ENCODE measurements at regions not wholly inside any gene's neighbourhood (a gene's known extent, or its start where the extent isn't known, plus 50 kb on each side); places are given as distances from the start of the nearest gene placed in this dataset.
"Not testable (repeated sequence)": the region's sequence is repeated elsewhere in the genome, so short reads cannot be mapped to it uniquely, and the experiment has no call there.

- no peak for DNase-seq (ENCODE audit: low spot score)
Observed at GRCh38 chr2:58357521-58357920, 116.4 kb upstream of the FANCL start.

GRCh38 chr2:58354230-58354629, 113.1 kb upstream of the FANCL start:
- DNase-seq (ENCODE audit: low spot score), result no peak

DNA sequence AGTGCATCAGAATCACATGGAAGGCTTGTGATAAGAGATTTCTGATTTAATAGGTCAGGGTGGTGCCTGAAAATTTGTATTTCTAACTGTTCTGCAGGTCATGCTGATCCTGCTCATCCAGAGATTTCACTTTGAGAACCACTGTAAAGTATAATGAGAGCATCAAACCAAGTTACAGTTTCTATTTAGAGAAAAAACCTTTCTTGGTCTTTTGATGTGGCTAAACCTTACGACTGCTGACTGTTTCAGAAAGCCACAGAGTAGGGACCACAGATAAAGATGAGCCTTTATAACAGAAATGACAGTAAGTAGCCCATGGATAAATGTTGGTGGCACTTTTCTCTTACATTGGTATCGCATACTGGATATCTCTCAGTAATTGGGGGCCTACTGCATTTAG, 109.4 kb upstream of the FANCL start:
- DNase-seq (ENCODE audit: low spot score), result peak; percentile 48

DNA sequence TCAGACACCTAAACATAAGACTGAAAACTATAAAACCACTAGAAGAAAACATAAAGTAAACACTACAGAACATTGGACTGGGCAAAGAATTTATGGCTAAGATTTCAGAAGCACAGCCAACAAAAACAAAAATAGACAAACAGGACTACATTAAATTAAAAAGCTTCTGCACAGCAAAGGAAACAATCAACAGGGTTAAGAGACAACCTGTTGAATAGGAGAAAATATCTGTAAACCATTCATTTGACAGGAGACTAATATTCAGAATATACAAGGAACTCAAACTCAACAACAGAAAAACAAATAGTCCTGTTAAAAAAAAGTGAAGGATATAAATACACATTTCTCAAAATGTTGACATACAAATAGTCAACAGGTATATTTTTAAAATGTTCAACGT, 106.7 kb upstream of the FANCL start:
- DNase-seq (ENCODE audit: low spot score), result no peak

GRCh38 chr2:58341047-58341446, 99.9 kb upstream of the FANCL start:
- DNase-seq (ENCODE audit: low spot score), result no peak

- no peak for DNase-seq (ENCODE audit: low spot score)
Observed at GRCh38 chr2:58339548-58340243, 98.6 kb upstream of the FANCL start.

GRCh38 chr2:58336416-58336815, 95.3 kb upstream of the FANCL start:
- DNase-seq (ENCODE audit: low spot score), result no peak

DNA sequence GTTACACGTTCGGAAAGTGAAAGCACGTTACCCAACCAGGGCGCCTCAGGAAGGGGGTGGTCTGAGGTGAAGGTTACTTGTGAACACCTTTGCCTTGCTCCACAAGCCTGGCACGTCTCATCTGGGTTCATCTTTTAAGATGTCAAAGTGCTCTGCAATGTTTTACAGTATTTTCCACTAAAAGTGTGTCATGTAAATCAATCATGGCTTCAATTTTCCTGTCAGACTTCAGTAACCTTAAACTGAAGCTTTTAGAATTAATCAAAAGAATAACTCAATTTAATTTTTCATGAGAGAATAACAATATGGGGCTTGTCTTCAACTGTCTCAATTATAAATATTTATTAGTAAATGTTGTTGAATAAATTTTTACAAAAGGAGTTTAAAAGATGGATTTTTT, 93.3 kb upstream of the FANCL start:
- no peak for DNase-seq (ENCODE audit: low spot score)

DNA sequence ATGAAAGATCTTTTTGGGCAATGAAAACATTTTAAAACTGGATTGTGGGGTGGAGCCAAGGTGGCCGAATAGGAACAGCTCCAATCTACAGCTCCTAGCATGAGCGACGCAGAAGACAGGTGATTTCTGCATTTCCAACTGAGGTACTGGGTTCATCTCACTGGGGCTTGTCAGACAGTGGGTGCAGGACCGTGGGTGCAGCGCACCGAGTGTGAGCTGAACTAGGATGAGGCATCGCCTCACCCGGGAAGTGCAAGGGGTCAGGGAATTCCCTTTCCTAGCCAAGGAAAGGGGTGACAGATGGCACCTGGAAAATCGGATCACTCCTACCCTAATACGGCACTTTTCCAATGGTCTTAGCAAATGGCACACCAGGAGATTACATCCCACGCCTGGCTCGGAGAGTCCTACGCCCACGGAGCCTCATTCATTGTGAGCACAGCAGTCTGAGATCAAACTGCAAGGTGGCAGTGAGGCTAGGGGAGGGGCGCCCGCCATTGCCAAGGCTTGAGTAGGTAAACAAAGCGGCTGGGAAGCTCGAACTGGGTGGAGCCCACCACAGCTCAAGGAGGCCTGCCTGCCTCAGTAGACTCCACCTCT, 84.3 kb upstream of the FANCL start:
- not testable (repeated sequence) for DNase-seq (ENCODE audit: low spot score)

DNA sequence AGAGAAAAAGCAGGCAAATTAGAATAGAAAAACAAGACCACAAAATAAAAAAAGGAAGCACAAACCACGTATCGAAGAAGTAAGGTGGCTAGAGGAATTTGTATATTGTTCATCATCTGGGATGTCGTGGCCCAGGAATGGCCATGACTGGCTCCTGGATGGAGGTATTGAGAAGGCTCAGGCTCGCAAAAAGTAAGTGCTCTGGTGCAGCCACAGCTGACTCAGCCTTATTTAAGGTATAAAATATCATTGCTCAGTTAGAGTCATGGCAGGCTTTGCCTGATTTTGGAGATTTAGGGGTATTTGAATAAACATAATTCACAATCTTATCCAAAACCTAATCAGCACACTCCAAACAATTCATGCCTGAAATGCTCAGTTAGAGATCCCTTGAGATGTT, 78.4 kb upstream of the FANCL start:
- no peak for DNase-seq (ENCODE audit: low spot score)

- DNase-seq (ENCODE audit: low spot score), result not testable (repeated sequence)
Observed at GRCh38 chr2:58318949-58319348, 77.8 kb upstream of the FANCL start.

DNA sequence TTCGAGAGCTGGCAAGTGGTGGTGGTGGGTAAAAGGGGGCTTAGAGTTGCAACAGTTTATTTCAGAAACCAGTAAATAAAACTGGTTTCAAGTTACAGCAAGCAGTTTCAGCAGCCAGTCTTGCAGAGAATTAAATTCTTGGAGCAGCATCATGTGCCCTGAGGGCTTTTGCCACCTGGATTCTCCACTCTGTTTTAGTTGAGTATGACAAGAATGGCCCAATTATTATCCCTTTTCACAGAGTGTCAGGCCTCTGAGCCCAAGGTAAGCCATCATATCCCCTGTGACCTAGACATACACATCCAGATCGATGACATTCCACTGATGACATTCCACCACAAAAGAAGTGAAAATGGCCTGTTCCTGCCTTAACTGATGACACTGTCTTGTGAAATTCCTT, 72.8 kb upstream of the FANCL start:
- no peak for DNase-seq (ENCODE audit: low spot score)

DNA sequence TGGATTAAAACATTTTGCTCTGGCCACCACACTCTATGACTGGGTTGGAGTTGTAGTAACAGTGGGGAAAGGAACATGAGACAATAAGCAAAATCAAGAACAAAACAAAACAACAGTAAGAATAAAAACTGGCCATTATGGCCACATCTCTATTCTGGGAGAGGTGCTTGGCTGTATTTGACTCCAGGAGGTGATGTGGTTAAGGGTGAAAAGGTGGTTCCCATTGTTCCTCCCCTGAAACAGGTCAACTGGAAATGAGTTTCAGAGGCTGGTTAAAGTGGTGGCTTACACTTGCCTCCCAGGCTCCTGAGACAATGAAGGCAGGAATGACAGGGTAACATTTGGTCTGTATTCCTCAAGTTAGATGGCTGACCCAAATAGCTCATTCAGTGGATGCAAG, 67.3 kb upstream of the FANCL start:
- DNase-seq (ENCODE audit: low spot score), result no peak

DNA sequence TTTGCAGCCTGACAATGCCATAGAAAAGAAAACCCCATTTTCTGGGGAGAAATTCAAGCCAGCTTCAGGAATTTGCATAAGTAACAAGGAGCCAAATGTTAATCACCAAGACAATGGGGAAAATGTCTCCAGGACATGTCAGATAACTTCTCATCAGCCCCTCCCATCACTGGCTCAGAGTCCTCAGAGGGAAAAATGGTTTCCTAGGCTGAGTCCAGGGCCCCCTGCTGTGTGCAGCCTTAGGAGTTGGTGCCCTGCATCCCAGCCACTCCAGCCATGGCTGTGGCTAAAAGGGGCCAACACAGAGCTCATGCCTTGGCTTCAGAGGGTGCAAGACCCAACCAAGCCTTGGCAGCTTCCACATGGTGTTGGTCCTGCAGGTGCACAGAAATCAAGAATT, 63.7 kb upstream of the FANCL start:
- DNase-seq (ENCODE audit: low spot score), result no peak

- DNase-seq (ENCODE audit: low spot score), result no peak
Observed at GRCh38 chr2:58299123-58299522, 58.0 kb upstream of the FANCL start.

DNA sequence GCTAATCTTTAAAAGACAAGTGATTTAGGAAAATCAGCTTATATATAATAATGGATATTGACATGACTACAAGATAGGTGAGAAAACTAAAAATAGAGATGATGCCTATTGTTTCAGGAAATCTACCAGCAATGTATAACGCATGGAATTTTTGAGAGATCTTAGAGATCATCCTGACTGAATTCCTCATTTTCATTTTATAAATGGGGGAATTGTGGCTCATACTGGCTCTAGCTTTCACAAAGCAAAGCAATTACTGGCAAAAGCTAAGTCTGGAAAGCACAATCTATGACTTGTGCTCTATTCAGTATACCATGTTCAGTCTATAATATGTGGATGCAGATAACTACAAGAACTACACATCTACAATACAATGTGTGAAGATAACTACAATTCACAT, 51.9 kb upstream of the FANCL start:
- DNase-seq (ENCODE audit: low spot score), result no peak

GRCh38 chr2:58291726-58292438, 50.8 kb upstream of the FANCL start:
- DNase-seq (ENCODE audit: low spot score), result no peak
